GM12872 (cell line): ENCODE measurements at regions not wholly inside any gene's neighbourhood (a gene's known extent, or its start where the extent isn't known, plus 50 kb on each side); places are given as distances from the start of the nearest gene placed in this dataset.

Experiments
- CTCF ChIP-seq: IDR thresholded peaks from 3 replicates; pipeline ENCODE4 v1.5.1; 2011; ENCODE audit warnings: low read depth, mild to moderate bottlenecking, low read length, moderate library complexity; ENCODE audit not compliant: insufficient read depth

- no peak for TF ChIP-seq CTCF
Measured at GRCh38 chr2:66994654-66995053, 402.5 kb upstream of the ETAA1 start.

- no peak for TF ChIP-seq CTCF
Measured at GRCh38 chr2:66995636-66996035, 401.5 kb upstream of the ETAA1 start.

- no peak for TF ChIP-seq CTCF
Measured at GRCh38 chr2:67002618-67003371, 394.3 kb upstream of the ETAA1 start.

GRCh38 chr2:67006373-67006960 is 390.7 kb upstream of the ETAA1 start:
- no peak for TF ChIP-seq CTCF

GRCh38 chr2:67008155-67008554 is 389.0 kb upstream of the ETAA1 start:
- no peak for TF ChIP-seq CTCF

- TF ChIP-seq CTCF: no peak
Measured at GRCh38 chr2:67012165-67012564, 385.0 kb upstream of the ETAA1 start.

GRCh38 chr2:67013821-67014220 is 383.3 kb upstream of the ETAA1 start:
- no peak for TF ChIP-seq CTCF
